SU-DHL-6 (cell line): ENCODE measurements at regions not wholly inside any gene's neighbourhood (a gene's known extent, or its start where the extent isn't known, plus 50 kb on each side); places are given as distances from the start of the nearest gene placed in this dataset.
"Not testable (repeated sequence)": the region's sequence is repeated elsewhere in the genome, so short reads cannot be mapped to it uniquely, and the experiment has no call there.

Experiments
- H2AFZ ChIP-seq: fragments of 200-600 bp; sonication (generic); 2 replicates; pipeline ENCODE4 v1.6.1; 2014; ENCODE audit warnings: low read depth, mild to moderate bottlenecking, moderate library complexity, mixed read lengths, antibody characterized with exemption, low read length; ENCODE audit not compliant: severe bottlenecking
- H3F3A ChIP-seq: fragments of 200-600 bp; shearing (Covaris generic); 2 replicates; pipeline ENCODE4 v1.6.0; 2016; ENCODE audit warnings: antibody characterized with exemption, mild to moderate bottlenecking; ENCODE audit not compliant: insufficient read depth
- H3K27ac ChIP-seq: fragments of 200-600 bp; sonication (generic); 2 replicates; pipeline ENCODE4 v1.5.1; 2016; ENCODE audit warnings: low read depth, mild to moderate bottlenecking, low read length, moderate library complexity, mixed read lengths
- H3K27me3 ChIP-seq: fragments of 200-600 bp; sonication (generic), shearing (Covaris generic); 2 replicates; pipeline ENCODE4 v1.6.0; 2014; ENCODE audit warnings: mild to moderate bottlenecking, low read length
- H3K36me3 ChIP-seq: fragments of 200-600 bp; sonication (generic); 2 replicates; pipeline ENCODE4 v1.6.1; 2014; ENCODE audit warnings: mild to moderate bottlenecking, low read length, mixed read lengths
- H3K4me2 ChIP-seq: fragments of 300-600, 200-600 bp; shearing (Covaris generic), sonication (generic); 2 replicates; pipeline ENCODE4 v1.6.0; 2014; ENCODE audit warnings: low read length, low read depth, mild to moderate bottlenecking; ENCODE audit not compliant: poor library complexity, severe bottlenecking
- H3K4me3 ChIP-seq: fragments of 200-600 bp; sonication (generic); 2 replicates; pipeline ENCODE4 v1.5.1; 2014; ENCODE audit warnings: antibody characterized with exemption, low read length, mild to moderate bottlenecking, mixed read lengths; ENCODE audit not compliant: insufficient read depth, poor library complexity, severe bottlenecking
- H3K79me2 ChIP-seq: fragments of 200-600 bp; sonication (generic); 2 replicates; pipeline ENCODE4 v1.6.1; 2014; ENCODE audit warnings: mild to moderate bottlenecking, low read length, moderate library complexity; ENCODE audit not compliant: insufficient read depth
- H3K9ac ChIP-seq: fragments of 200-600 bp; sonication (generic); 2 replicates; pipeline ENCODE4 v1.7.0; 2014; ENCODE audit warnings: mild to moderate bottlenecking, low read length
- H3K9me2 ChIP-seq: fragments of 200-600 bp; sonication (generic); replicated peaks from 2 replicates; pipeline ENCODE4 v1.6.1; 2014; ENCODE audit warnings: low read length; ENCODE audit not compliant: insufficient read depth
- H3K9me3 ChIP-seq: fragments of 200-600 bp; sonication (generic); 2 replicates; pipeline ENCODE4 v1.6.1; 2014; ENCODE audit warnings: low read length, mixed read lengths; ENCODE audit not compliant: insufficient read depth
- H4K20me1 ChIP-seq: fragments of 200-600 bp; sonication (generic); 2 replicates; pipeline ENCODE4 v1.6.1; 2014; ENCODE audit warnings: low read depth, mild to moderate bottlenecking, antibody characterized with exemption, low read length, moderate library complexity, mixed read lengths
- EZH2phosphoT487 ChIP-seq: fragments of 200-600 bp; sonication (generic), shearing (Covaris generic); conservative IDR thresholded peaks from 2 replicates; pipeline ENCODE4 v1.6.1; 2018; ENCODE audit warnings: mild to moderate bottlenecking, antibody characterized with exemption, low read length, moderate library complexity, mixed read lengths
- TF ChIP-seq, protein P1 (sequence below): fragments of 200-600 bp; sonication (generic); IDR thresholded peaks from one replicate; pipeline ENCODE4 v1.5.1; 2017; ENCODE audit warnings: antibody characterized with exemption, mild to moderate bottlenecking, low read length, moderate library complexity; ENCODE audit not compliant: insufficient read depth, poor library complexity, severe bottlenecking

DNA sequence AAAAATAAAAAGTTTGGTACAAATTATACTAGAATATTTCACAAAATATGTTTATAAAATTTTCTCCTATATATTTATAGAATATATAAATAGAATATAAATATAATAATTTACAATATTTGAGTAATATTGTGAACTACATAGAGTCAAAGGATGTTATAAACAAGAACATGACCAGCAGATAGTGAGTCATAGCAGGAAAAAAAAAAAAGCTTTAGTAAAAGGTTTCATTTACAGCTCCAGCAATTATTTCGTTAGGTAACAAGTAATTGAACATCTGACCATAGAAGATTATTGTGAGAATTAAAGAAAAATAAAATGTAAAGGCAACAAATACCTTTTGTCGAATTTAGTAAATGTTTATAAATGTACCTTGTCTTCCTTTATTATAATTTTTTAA, 864.1 kb downstream of the PCDH17 start:
- H3K9me3 ChIP-seq: no peaks in the 10 kb centered on the region
- H2AFZ ChIP-seq: no peak overlapping the region
- H3K4me2 ChIP-seq: peak overlapping the region; percentile 50
- no peaks in the 10 kb centered on the region for H3F3A ChIP-seq
- no peaks in the 10 kb centered on the region for H3K79me2 ChIP-seq
- H3K36me3 ChIP-seq: 0 out of 2 replicates have a peak, but pooled peaks cover 4% of the 10 kb centered on the region
- no peak overlapping the region for H3K4me3 ChIP-seq
- no peak overlapping the region for H3K27ac ChIP-seq
- TF ChIP-seq, protein P1, sequence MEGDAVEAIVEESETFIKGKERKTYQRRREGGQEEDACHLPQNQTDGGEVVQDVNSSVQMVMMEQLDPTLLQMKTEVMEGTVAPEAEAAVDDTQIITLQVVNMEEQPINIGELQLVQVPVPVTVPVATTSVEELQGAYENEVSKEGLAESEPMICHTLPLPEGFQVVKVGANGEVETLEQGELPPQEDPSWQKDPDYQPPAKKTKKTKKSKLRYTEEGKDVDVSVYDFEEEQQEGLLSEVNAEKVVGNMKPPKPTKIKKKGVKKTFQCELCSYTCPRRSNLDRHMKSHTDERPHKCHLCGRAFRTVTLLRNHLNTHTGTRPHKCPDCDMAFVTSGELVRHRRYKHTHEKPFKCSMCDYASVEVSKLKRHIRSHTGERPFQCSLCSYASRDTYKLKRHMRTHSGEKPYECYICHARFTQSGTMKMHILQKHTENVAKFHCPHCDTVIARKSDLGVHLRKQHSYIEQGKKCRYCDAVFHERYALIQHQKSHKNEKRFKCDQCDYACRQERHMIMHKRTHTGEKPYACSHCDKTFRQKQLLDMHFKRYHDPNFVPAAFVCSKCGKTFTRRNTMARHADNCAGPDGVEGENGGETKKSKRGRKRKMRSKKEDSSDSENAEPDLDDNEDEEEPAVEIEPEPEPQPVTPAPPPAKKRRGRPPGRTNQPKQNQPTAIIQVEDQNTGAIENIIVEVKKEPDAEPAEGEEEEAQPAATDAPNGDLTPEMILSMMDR: no peak
- TF ChIP-seq EZH2phosphoT487: no peak
- H3K9ac ChIP-seq: no peak overlapping the region
- no peaks in the 10 kb centered on the region for H3K9me2 ChIP-seq
- no peaks in the 10 kb centered on the region for H4K20me1 ChIP-seq
- H3K27me3 ChIP-seq: no peaks in the 10 kb centered on the region

DNA sequence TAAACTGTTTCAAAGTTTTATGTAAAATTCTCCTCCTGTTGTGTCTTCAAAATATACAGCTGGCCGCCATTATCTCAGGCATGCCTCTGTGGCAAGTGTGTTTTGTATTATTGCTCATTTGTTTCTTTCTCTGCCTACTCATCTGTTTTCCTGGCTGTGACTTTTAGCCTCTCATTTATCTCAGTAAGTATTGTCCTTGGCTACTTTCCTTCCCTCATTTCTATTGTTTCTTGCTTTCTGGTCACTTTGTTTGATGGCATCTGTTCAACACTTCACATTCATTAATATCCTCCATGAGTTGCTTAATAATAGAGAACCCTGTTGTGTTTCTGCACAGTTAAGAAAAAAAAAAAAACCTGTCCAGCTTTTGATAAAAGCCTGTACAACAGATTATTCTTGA, 869.4 kb downstream of the PCDH17 start:
- no peaks in the 10 kb centered on the region for H3K27me3 ChIP-seq
- H3K4me2 ChIP-seq: no peak overlapping the region
- H3K9me3 ChIP-seq: no peaks in the 10 kb centered on the region
- no peaks in the 10 kb centered on the region for H3F3A ChIP-seq
- H3K4me3 ChIP-seq: no peak overlapping the region
- no peak overlapping the region for H3K9ac ChIP-seq
- 0 out of 2 replicates have a peak, but pooled peaks cover 4% of the 10 kb centered on the region for H3K36me3 ChIP-seq
- H3K27ac ChIP-seq: no peak overlapping the region
- no peak overlapping the region for H2AFZ ChIP-seq
- H3K9me2 ChIP-seq: no peaks in the 10 kb centered on the region
- H4K20me1 ChIP-seq: no peaks in the 10 kb centered on the region
- H3K79me2 ChIP-seq: no peaks in the 10 kb centered on the region
- TF ChIP-seq, protein P1: no peak
- TF ChIP-seq EZH2phosphoT487: no peak

DNA sequence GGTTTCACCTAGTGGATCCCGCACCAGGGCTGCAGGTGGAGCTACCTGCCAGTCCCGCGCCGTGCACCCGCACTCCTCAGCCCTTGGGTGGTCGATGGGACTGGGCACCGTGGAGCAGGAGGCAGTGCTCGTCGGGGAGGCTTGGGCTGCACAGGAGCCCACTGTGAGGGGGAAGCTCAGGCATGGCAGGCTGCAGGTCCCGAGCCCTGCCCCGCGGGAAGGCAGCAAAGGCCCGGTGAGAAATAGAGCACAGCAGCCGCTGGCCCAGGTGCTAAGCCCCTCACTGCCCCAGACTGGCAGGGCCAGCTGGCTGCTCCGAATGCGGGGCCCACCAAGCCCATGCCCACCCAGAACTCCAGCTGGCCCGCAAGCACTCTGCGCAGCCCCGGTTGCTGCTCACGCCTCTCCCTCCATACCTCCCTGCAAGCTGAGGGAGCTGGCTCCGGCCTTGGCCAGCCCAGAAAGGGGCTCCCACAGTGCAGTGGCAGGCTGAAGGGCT, 872.7 kb downstream of the PCDH17 start:
- not testable (repeated sequence) for H3K4me3 ChIP-seq, H4K20me1 ChIP-seq, H3K9me2 ChIP-seq, H3K9ac ChIP-seq, H3K9me3 ChIP-seq, H3K4me2 ChIP-seq, H2AFZ ChIP-seq, H3F3A ChIP-seq, H3K27ac ChIP-seq, H3K36me3 ChIP-seq, H3K79me2 ChIP-seq, H3K27me3 ChIP-seq

DNA sequence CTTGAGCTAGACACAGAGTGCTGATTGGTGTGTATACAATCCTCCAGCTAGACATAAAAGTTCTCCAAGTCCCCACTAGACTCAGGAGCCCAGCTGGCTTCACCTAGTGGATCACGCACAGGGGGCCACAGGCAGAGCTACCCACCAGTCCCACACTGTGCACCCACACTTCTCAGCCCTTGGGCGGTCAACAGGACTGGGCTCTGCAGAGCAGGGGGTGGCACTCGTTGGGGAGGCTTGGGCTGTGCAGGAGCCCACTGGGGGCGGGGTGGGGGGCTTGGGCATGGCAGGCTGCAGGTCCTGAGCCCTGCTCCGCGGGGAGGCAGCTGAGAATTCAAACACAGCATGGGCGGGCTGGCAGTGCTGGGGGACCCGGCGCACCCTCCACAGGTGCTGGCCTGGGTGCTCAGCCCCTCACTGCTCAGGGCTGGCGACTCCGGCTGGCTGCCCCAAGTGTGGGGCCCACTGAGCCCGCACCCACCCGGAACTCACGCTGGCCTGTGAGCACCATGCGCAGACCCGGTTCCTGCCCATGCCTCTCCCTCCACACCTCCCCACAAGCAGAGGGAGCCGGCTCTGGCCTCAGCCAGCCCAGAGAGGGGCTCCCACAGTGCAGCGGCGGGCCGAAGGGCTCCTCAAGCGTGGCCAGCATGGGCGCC, 873.8 kb downstream of the PCDH17 start:
- H3K9ac ChIP-seq, H3K36me3 ChIP-seq, H2AFZ ChIP-seq, H3K79me2 ChIP-seq, H3K4me3 ChIP-seq, H3K9me3 ChIP-seq, H3K27ac ChIP-seq, H3F3A ChIP-seq, H3K27me3 ChIP-seq, H3K4me2 ChIP-seq, H3K9me2 ChIP-seq, H4K20me1 ChIP-seq: not testable (repeated sequence)
